H9 (cell line): ENCODE measurements at regions not wholly inside any gene's neighbourhood (a gene's known extent, or its start where the extent isn't known, plus 50 kb on each side); places are given as distances from the start of the nearest gene placed in this dataset.

ENCODE experiments used
- DNase-seq: peaks from one replicate; pipeline ENCODE4 v3.0.0-alpha.2; 2017
- H2AFZ ChIP-seq: one replicate; pipeline ENCODE4 v1.6.1; 2013; ENCODE audit warnings: mild to moderate bottlenecking, low read length, control low read depth, moderate library complexity
- H2AK5ac ChIP-seq: 2 replicates; pipeline ENCODE4 v1.6.1; 2013; ENCODE audit warnings: low read length, control low read depth, mixed read lengths; ENCODE audit not compliant: insufficient read length
- H2BK120ac ChIP-seq: one replicate; pipeline ENCODE4 v1.6.1; 2013; ENCODE audit warnings: low read depth, mild to moderate bottlenecking, low read length, control low read depth, inconsistent platforms; ENCODE audit not compliant: poor library complexity, severe bottlenecking
- H2BK12ac ChIP-seq: 2 replicates; pipeline ENCODE4 v1.6.1; 2013; ENCODE audit warnings: low read length, control low read depth, mixed read lengths, low read depth; ENCODE audit not compliant: insufficient read length
- H2BK15ac ChIP-seq: 2 replicates; pipeline ENCODE4 v1.6.1; 2013; ENCODE audit warnings: low read depth, low read length, control low read depth
- H2BK20ac ChIP-seq: one replicate; pipeline ENCODE4 v1.6.1; 2013; ENCODE audit warnings: low read depth, mild to moderate bottlenecking, low read length, control low read depth, inconsistent platforms; ENCODE audit not compliant: poor library complexity, severe bottlenecking
- H2BK5ac ChIP-seq: 2 replicates; pipeline ENCODE4 v1.6.1; 2013; ENCODE audit warnings: low read length, control low read depth, mixed read lengths; ENCODE audit not compliant: insufficient read length
- H3K14ac ChIP-seq: 2 replicates; pipeline ENCODE4 v1.6.1; 2013; ENCODE audit warnings: low read length, control low read depth; ENCODE audit not compliant: insufficient read depth
- H3K18ac ChIP-seq: 2 replicates; pipeline ENCODE4 v1.6.1; 2013; ENCODE audit warnings: low read depth, mild to moderate bottlenecking, mixed read lengths, low read length, control low read depth; ENCODE audit not compliant: insufficient read length
- H3K23ac ChIP-seq: 2 replicates; pipeline ENCODE4 v1.6.1; 2013; ENCODE audit warnings: low read length, control low read depth, mixed read lengths, low read depth; ENCODE audit not compliant: insufficient read length
- H3K23me2 ChIP-seq: 2 replicates; pipeline ENCODE4 v1.6.1; 2013; ENCODE audit warnings: low read depth, mild to moderate bottlenecking, mixed read lengths, low read length, control low read depth; ENCODE audit not compliant: insufficient read length, poor library complexity, severe bottlenecking
- H3K27ac ChIP-seq: 2 replicates; pipeline ENCODE4 v1.5.1; 2013; ENCODE audit warnings: low read length, control low read depth, mixed read lengths, low read depth; ENCODE audit not compliant: insufficient read length
- H3K27me3 ChIP-seq: 2 replicates; pipeline ENCODE4 v1.6.1; 2013; ENCODE audit warnings: low read length, control low read depth, inconsistent platforms; ENCODE audit not compliant: insufficient read depth
- H3K4ac ChIP-seq: 2 replicates; pipeline ENCODE4 v1.6.1; 2013; ENCODE audit warnings: low read depth, mild to moderate bottlenecking, control low read depth, inconsistent platforms, low read length, moderate library complexity
- H3K4me1 ChIP-seq: 2 replicates; pipeline ENCODE4 v1.6.1; 2013; ENCODE audit warnings: low read length, control low read depth, inconsistent platforms; ENCODE audit not compliant: insufficient read depth
- H3K4me2 ChIP-seq: 2 replicates; pipeline ENCODE4 v1.6.1; 2013; ENCODE audit warnings: low read length, control low read depth, mixed read lengths; ENCODE audit not compliant: insufficient read length, insufficient read depth
- H3K56ac ChIP-seq: 2 replicates; pipeline ENCODE4 v1.6.1; 2013; ENCODE audit warnings: low read depth, mild to moderate bottlenecking, mixed read lengths, low read length, control low read depth; ENCODE audit not compliant: insufficient read length
- H3K79me1 ChIP-seq: 2 replicates; pipeline ENCODE4 v1.6.1; 2013; ENCODE audit warnings: low read depth, mild to moderate bottlenecking, moderate library complexity, low read length, control low read depth, inconsistent platforms; ENCODE audit not compliant: insufficient read depth, poor library complexity, severe bottlenecking
- H3K79me2 ChIP-seq: 2 replicates; pipeline ENCODE4 v1.6.1; 2013; ENCODE audit warnings: low read length, control low read depth, inconsistent platforms; ENCODE audit not compliant: insufficient read depth
- H3K9ac ChIP-seq: 2 replicates; pipeline ENCODE4 v1.6.1; 2013; ENCODE audit warnings: low read length, control low read depth, mixed read lengths; ENCODE audit not compliant: insufficient read length; ENCODE audit errors: extremely low read depth
- H3K9me3 ChIP-seq: one replicate; pipeline ENCODE4 v1.6.1; 2013; ENCODE audit warnings: low read depth, low read length, inconsistent platforms; ENCODE audit not compliant: control insufficient read depth
- H3T11ph ChIP-seq: one replicate; pipeline ENCODE4 v1.6.1; 2013; ENCODE audit warnings: mild to moderate bottlenecking, low read length, control low read depth, inconsistent platforms
- H4K20me1 ChIP-seq: one replicate; pipeline ENCODE4 v1.6.1; 2013; ENCODE audit not compliant: control insufficient read depth, insufficient read length, insufficient read depth
- H4K5ac ChIP-seq: 2 replicates; pipeline ENCODE4 v1.6.1; 2013; ENCODE audit warnings: low read depth, mild to moderate bottlenecking, mixed read lengths, low read length, control low read depth; ENCODE audit not compliant: insufficient read length
- H4K8ac ChIP-seq: replicated peaks from 2 replicates; pipeline ENCODE4 v1.6.1; 2013; ENCODE audit warnings: low read length, control low read depth, mixed read lengths, low read depth; ENCODE audit not compliant: insufficient read length
- H4K91ac ChIP-seq: 2 replicates; pipeline ENCODE4 v1.6.1; 2013; ENCODE audit warnings: low read depth, mild to moderate bottlenecking, moderate library complexity, mixed read lengths, low read length, control low read depth; ENCODE audit not compliant: insufficient read length
- H3K27ac Mint-ChIP-seq, 3 experiments: 2 replicates in 2 of 3; 3 replicates in 1 of 3; pipeline ENCODE4 v1.8.0; 2020 to 2021; ENCODE audit warnings: mixed read lengths in 3 of 3, mild to moderate bottlenecking in 1 of 3, moderate library complexity in 1 of 3
- H3K27me3 Mint-ChIP-seq: 2 replicates; pipeline ENCODE4 v1.8.0; 2021; ENCODE audit warnings: low read depth, mild to moderate bottlenecking, moderate library complexity, mixed read lengths
- H3K36me3 Mint-ChIP-seq, 3 experiments: 2 replicates in 2 of 3; 3 replicates in 1 of 3; pipeline ENCODE4 v1.8.0; 2020 to 2021; ENCODE audit warnings: low read depth in 3 of 3, mixed read lengths in 3 of 3; ENCODE audit not compliant: insufficient read depth in 1 of 3
- H3K4me1 Mint-ChIP-seq, 2 experiments: 2 replicates each; pipeline ENCODE4 v1.8.0; 2020; ENCODE audit warnings: mixed read lengths in 2 of 2
- H3K4me3 Mint-ChIP-seq, 2 experiments: 2 replicates in 1 of 2; 3 replicates in 1 of 2; pipeline ENCODE4 v1.8.0; 2020 to 2021; ENCODE audit warnings: mild to moderate bottlenecking in 2 of 2, mixed read lengths in 2 of 2, moderate library complexity in 1 of 2
- H3K9me3 Mint-ChIP-seq, 2 experiments: 2 replicates in 1 of 2; 3 replicates in 1 of 2; pipeline ENCODE4 v1.8.0; 2020; ENCODE audit warnings: mild to moderate bottlenecking in 2 of 2, mixed read lengths in 2 of 2, moderate library complexity in 1 of 2
- WGBS: extraction: QIAGEN DNeasy Blood & Tissue Kit; methylation state at CpG from one replicate; pipeline ENCODE4 v1.1.7; 2013; ENCODE audit warnings: missing lambda C conversion rate, low lambda C conversion rate, mixed read lengths; ENCODE audit not compliant: insufficient read length; ENCODE audit errors: extremely low coverage; 5-methylcytosine and 5-hydroxymethylcytosine counted together
- TF ChIP-seq, protein P1 (sequence below): fragments of 200-600 bp; sonication (generic); conservative IDR thresholded peaks from 3 replicates; pipeline ENCODE4 v1.8.0; 2021; ENCODE audit warnings: antibody characterized with exemption, mild to moderate bottlenecking

DNA sequence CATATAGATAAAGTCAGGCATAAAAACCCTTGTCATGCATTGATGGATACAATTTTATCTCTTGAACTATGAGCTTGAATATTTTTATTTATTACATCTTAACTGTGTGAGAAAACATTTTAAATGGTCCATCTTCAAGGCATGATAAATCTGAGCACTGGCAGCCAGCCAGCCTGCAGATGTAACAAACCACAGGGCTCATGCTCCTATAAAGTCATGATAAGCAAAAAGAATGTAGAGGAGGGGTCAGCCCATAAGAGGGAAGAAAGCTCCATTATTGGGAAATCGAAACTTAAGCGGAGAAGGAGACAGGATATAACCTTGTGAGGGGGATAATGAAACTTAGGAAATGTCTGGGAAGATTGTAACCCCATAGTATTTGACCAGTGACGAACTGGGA lies 839.0 kb downstream of the LRRIQ3 start:
- H3K27ac Mint-ChIP-seq = no peak overlapping the region
- H3T11ph ChIP-seq = no peak overlapping the region
- H3K4ac ChIP-seq = no peak overlapping the region
- TF ChIP-seq, protein P1, sequence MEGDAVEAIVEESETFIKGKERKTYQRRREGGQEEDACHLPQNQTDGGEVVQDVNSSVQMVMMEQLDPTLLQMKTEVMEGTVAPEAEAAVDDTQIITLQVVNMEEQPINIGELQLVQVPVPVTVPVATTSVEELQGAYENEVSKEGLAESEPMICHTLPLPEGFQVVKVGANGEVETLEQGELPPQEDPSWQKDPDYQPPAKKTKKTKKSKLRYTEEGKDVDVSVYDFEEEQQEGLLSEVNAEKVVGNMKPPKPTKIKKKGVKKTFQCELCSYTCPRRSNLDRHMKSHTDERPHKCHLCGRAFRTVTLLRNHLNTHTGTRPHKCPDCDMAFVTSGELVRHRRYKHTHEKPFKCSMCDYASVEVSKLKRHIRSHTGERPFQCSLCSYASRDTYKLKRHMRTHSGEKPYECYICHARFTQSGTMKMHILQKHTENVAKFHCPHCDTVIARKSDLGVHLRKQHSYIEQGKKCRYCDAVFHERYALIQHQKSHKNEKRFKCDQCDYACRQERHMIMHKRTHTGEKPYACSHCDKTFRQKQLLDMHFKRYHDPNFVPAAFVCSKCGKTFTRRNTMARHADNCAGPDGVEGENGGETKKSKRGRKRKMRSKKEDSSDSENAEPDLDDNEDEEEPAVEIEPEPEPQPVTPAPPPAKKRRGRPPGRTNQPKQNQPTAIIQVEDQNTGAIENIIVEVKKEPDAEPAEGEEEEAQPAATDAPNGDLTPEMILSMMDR = no peak
- no peak overlapping the region for H3K9ac ChIP-seq
- H3K36me3 Mint-ChIP-seq = no peaks in the 10 kb centered on the region; a peak in 1 of 7 replicates
- no peak overlapping the region for H3K23ac ChIP-seq
- no peak overlapping the region for H2BK120ac ChIP-seq
- no peak overlapping the region for H2AK5ac ChIP-seq
- no peaks in the 10 kb centered on the region for H3K23me2 ChIP-seq
- no peaks in the 10 kb centered on the region for H4K20me1 ChIP-seq
- H3K14ac ChIP-seq = no peak overlapping the region
- no peak overlapping the region for H3K4me3 Mint-ChIP-seq
- no peak overlapping the region for H4K8ac ChIP-seq
- no peaks in the 10 kb centered on the region for H3K79me2 ChIP-seq
- H2BK20ac ChIP-seq = no peak overlapping the region
- H2BK15ac ChIP-seq = no peak overlapping the region
- H3K27me3 Mint-ChIP-seq = no peaks in the 10 kb centered on the region
- H4K5ac ChIP-seq = no peak overlapping the region
- no peak overlapping the region for H2AFZ ChIP-seq
- H2BK12ac ChIP-seq = no peak overlapping the region
- no peaks in the 10 kb centered on the region for H3K9me3 ChIP-seq
- WGBS = no CpG with 5 or more reads among the region's 3 CpGs
- no peaks in the 10 kb centered on the region for H3K79me1 ChIP-seq
- no peak overlapping the region for H3K4me2 ChIP-seq
- no peak overlapping the region for H3K56ac ChIP-seq
- H3K27me3 ChIP-seq = no peaks in the 10 kb centered on the region
- H3K18ac ChIP-seq = no peak overlapping the region
- DNase-seq = no peak
- no peak overlapping the region for H2BK5ac ChIP-seq
- H4K91ac ChIP-seq = no peak overlapping the region
- H3K4me1 ChIP-seq = no peaks in the 10 kb centered on the region
- H3K9me3 Mint-ChIP-seq = no peaks in the 10 kb centered on the region; a peak in 1 of 5 replicates
- H3K4me1 Mint-ChIP-seq = no peaks in the 10 kb centered on the region
- no peak overlapping the region for H3K27ac ChIP-seq
